GM10248 (cell line): ENCODE measurements at regions not wholly inside any gene's neighbourhood (a gene's known extent, or its start where the extent isn't known, plus 50 kb on each side); places are given as distances from the start of the nearest gene placed in this dataset.

Experiments
- CTCF ChIA-PET: fragments of 300-600 bp; sonication (Branson Sonifier 250); formaldehyde crosslinking; extraction: SDS; loops from one replicate; lab custom pipeline; 2021; ENCODE audit warnings: antibody characterized with exemption; lab: Yijun Ruan, JAX
- POLR2A ChIA-PET: fragments of 350-650 bp; sonication (Branson Sonifier 250); formaldehyde crosslinking; extraction: SDS; loops from one replicate; lab custom pipeline; 2020; ENCODE audit warnings: antibody characterized with exemption; lab: Yijun Ruan, JAX
- DNase-seq: peaks from one replicate; pipeline ENCODE4 v3.0.0; 2012; ENCODE audit errors: extremely low spot score
- CTCF ChIP-seq: IDR thresholded peaks from 2 replicates; pipeline ENCODE4 v1.5.1; 2012; ENCODE audit warnings: mild to moderate bottlenecking, low read depth; ENCODE audit errors: extremely low read depth, missing control alignments, control extremely low read depth

DNA sequence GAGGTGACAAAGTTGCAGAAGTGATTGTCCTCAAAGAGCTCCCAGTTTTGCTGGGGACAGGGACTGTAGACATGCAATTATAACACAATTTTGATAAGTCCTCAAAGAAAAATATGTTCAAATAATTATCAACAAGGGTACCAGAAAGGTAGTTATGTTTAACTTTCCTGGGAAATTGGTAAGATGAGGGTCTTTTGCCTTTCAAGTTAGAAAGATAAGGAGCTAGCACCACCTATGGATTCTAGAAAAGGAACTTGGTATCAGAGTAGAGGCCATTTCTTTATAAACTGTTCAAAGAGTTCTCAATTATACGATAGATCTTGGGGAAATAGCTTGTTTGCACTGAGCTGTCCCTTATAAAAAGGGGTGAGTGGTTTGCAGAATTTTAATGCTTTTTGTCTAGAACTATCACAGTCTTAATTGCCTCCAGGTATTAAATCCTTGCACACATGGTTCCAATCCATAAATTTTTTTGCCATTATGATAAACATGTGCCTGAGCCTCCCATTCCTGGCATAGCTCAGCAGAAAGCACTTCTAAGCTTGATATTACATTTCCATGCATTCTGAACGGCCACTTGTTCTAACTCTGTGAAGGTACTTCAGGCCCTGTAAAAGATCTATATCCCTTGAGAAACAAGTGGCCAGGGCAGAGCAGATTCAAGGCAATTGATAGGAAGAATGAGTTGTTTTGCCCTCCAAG is 247.5 kb upstream of the LRIG1 start:
- ChIA-PET CTCF (interaction anchor here (1.4 kb wide), 1 partner anchor 11 kb away, joined by 3 read pairs; no protein-coding TSS in a partner anchor), POLR2A (no interaction called here)
- no peak for DNase-seq
- TF ChIP-seq CTCF, result no peak

DNA sequence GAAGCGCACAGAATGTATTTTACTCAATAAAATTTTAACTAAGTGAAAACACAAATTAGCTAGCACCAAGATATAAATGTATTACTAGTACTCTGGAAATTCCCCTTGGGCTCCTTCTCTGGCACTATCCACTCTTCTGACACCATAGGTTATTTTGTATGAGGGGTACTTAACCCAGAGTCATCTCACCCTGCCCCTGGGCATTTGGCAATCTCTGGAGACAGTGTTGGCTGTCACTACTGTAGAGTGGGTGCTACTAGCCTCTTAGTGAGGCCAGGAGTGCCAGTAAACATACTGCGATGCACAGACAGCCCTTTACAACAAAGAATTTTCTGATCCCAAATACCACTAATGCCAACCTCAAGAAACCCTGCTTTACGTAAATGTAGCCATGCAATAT is 246.3 kb upstream of the KBTBD8 start:
- POLR2A ChIA-PET, result no interaction called here
- no peak for DNase-seq
- no peak for TF ChIP-seq CTCF
- CTCF ChIA-PET, result interaction anchor here (1.5 kb wide), 1 partner anchor 344 kb away, joined by 3 read pairs; no protein-coding TSS in a partner anchor

DNA sequence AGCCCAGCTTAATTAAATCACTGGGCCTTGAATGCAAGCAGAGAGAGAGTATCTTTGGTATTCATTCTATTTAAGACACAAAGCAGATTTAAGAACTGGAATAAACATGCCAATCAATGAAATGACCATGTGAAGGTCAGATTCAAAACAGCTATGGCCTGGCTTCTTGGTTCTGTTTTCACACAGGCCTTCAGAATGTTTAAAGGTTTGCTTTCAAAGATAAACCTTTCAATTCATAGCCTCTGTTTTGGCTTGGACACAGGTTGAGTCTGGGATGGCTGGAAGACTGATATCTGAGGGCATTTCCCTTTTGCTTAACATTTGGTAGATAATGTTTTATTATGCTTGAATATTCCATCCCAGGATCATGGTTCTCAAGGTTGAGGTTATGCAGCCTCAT is 244.4 kb upstream of the KBTBD8 start:
- TF ChIP-seq CTCF, result no peak
- DNase-seq, result no peak
- ChIA-PET CTCF (interaction anchor here (0.8 to 1.5 kb wide), 2 partner anchors 10 to 23 kb away, joined by 3 read pairs; no protein-coding TSS in a partner anchor), POLR2A (no interaction called here)

DNA sequence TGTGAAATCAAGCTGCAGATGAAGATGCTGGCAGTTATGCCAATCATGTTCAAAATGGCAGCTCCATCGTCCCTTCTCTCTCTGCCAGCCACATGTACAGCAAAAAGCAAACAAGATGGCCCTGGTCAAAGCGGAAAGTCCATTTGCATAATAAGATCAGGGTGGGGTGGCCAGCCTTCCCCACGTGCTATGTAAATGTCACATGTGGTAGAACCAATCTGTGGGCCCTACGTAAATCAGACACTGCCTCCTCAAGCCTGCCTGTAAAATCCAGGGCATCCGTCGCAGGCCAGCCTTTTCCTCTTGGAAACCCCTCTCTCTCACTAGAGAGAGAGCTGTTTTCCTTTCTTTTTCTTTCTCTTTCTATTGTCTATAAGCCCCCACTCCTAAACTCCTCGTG is 243.5 kb upstream of the KBTBD8 start:
- ChIA-PET POLR2A (no interaction called here), CTCF (interaction anchor here (0.8 to 1.0 kb wide), 2 partner anchors 22 to 68 kb away, joined by 3 read pairs; no protein-coding TSS in a partner anchor)
- TF ChIP-seq CTCF, result no peak
- no peak for DNase-seq

DNA sequence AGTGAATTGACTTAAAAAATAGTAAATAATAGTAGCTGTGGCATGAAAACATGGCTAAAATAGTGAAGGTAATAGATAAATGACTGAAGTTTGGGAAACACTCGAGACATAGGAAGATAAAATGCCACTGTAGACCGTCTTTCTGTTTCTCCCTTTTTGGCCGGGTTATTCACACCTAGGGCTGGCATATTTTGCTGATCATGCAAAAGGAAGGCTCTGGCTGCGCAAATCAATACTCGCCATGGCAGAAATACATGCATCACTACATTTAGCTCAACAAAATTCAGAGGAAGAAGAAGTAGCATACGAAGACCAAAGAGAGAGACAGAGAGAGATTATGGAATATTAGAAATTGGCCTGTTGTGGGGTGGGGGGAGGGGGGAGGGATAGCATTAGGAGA is 242.2 kb upstream of the KBTBD8 start:
- CTCF ChIA-PET, result no interaction called here
- DNase-seq, result no peak
- TF ChIP-seq CTCF, result no peak
- POLR2A ChIA-PET, result no interaction called here

GRCh38 chr3:66756468-66757036 is 241.6 kb upstream of the KBTBD8 start:
- ChIA-PET CTCF (interaction anchor here (1.1 kb wide), 1 partner anchor 27 kb away, joined by 3 read pairs; no protein-coding TSS in a partner anchor), POLR2A (no interaction called here)
- no peak for DNase-seq
- TF ChIP-seq CTCF, result no peak
